ENCODE measurements at regions not wholly inside any gene's neighbourhood (a gene's known extent, or its start where the extent isn't known, plus 50 kb on each side); places are given as distances from the start of the nearest gene placed in this dataset.

DNA sequence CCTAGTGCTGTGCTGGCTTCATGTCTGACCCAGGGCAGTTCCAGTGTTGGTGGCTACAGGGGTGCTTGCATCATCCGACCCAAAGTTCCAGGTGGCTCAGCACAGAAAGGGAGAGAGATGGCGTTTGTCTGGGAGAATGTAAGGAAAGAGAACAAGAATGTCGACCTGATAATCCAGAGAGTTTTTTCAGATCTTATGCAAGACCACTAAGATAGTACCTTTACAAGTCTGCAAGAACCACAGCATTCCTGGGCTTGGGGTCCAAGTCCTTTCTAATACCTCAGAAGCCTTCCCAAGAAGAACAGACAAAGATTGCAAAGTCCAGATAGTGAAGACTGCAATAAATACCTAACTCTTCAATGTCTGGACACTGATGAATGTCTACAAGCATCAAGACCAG lies 363.0 kb upstream of the TOM1L1 start:
- Histone ChIP-seq H3K4me1 (no peaks in the 10 kb centered on the region), H3K4me3 (no peak overlapping the region), H3K27ac (no peak overlapping the region), H3K36me3 (no peaks in the 10 kb centered on the region), H3K9me3 (no peaks in the 10 kb centered on the region), H3K27me3 (no peaks in the 10 kb centered on the region)
- WGBS, 2 donors: 83 to 84% methylated on average over 3 of the region's 3 CpGs
- TF ChIP-seq, protein P1, sequence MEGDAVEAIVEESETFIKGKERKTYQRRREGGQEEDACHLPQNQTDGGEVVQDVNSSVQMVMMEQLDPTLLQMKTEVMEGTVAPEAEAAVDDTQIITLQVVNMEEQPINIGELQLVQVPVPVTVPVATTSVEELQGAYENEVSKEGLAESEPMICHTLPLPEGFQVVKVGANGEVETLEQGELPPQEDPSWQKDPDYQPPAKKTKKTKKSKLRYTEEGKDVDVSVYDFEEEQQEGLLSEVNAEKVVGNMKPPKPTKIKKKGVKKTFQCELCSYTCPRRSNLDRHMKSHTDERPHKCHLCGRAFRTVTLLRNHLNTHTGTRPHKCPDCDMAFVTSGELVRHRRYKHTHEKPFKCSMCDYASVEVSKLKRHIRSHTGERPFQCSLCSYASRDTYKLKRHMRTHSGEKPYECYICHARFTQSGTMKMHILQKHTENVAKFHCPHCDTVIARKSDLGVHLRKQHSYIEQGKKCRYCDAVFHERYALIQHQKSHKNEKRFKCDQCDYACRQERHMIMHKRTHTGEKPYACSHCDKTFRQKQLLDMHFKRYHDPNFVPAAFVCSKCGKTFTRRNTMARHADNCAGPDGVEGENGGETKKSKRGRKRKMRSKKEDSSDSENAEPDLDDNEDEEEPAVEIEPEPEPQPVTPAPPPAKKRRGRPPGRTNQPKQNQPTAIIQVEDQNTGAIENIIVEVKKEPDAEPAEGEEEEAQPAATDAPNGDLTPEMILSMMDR (IDR thresholded peaks at IDR 0.05): no peak
- no peak for TF ChIP-seq POLR2A (IDR thresholded peaks at IDR 0.05)
- TF ChIP-seq EP300 (IDR thresholded peaks at IDR 0.05): no peak
- no peak for DNase-seq (ENCODE audit: low spot score in 2 of 2)

DNA sequence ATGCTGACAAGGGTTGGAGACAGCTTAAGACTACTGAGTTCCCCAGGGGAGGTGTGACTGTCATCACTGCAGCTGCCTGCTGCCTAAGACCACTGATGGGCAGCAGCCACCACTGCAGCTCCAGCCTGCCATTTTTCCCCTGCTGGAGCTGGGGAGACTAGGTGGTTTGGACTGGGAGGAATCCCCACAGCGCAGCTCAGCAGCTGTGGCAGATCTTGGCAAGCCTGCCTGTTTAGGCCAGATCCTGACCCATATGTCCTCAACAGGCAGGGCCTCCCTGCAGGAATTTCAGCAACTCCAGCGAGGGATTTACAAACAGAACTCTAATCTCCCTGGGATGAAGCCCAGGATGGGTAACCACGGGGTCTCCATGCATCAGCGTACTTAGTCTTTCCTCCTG lies 356.4 kb upstream of the TOM1L1 start:
- no peak overlapping the region for H3K27ac ChIP-seq
- TF ChIP-seq, protein P1 (IDR thresholded peaks at IDR 0.05): no peak
- no peak for TF ChIP-seq EP300 (IDR thresholded peaks at IDR 0.05)
- no peak for TF ChIP-seq POLR2A (IDR thresholded peaks at IDR 0.05)

DNA sequence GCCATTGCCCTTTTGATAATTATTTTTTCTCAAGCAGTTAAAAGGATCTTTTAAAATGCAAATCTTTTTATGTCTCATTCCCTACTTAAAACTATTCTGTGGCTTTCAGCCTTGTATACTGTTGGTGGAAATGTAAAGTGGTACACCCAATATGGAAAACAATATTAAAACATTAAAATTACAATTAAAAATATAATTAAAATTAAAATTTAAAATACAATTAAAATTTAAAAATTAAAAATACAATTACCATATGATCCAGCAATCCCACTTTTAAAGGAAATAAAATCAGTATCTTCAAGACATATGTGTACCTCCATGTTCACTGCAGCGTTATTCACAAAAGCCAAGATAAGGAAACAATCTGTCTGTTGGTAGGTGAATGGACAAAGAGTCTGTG lies 340.8 kb upstream of the TOM1L1 start:
- TF ChIP-seq EP300 (IDR thresholded peaks at IDR 0.05) (no peak), POLR2A (IDR thresholded peaks at IDR 0.05) (no peak)
- TF ChIP-seq, protein P1 (IDR thresholded peaks at IDR 0.05): no peak
- peaks cover 0 to 5% (median 0%) of the 10 kb centered on the region in 4 donors for H3K9me3 ChIP-seq
- H3K4me1 ChIP-seq: no peaks in the 10 kb centered on the region
- no peaks in the 10 kb centered on the region for H3K27me3 ChIP-seq
- H3K4me3 ChIP-seq: no peak overlapping the region
- WGBS, 2 donors: 89 to 94% methylated on average over 1 of the region's 1 CpG
- no peak overlapping the region for H3K27ac ChIP-seq
- no peaks in the 10 kb centered on the region for H3K36me3 ChIP-seq
- no peak for DNase-seq (ENCODE audit: low spot score in 2 of 2)

More for the DNA sequence above, 356.4 kb upstream of the TOM1L1 start:
- Histone ChIP-seq H3K4me1 (no peaks in the 10 kb centered on the region), H3K9me3 (no peaks in the 10 kb centered on the region), H3K36me3 (no peaks in the 10 kb centered on the region), H3K27me3 (no peaks in the 10 kb centered on the region), H3K4me3 (no peak overlapping the region)
- 69 to 81% methylated on average over 2 to 4 of the region's 4 CpGs for WGBS, 2 donors
- DNase-seq (ENCODE audit: low spot score in 2 of 2): no peak

DNA sequence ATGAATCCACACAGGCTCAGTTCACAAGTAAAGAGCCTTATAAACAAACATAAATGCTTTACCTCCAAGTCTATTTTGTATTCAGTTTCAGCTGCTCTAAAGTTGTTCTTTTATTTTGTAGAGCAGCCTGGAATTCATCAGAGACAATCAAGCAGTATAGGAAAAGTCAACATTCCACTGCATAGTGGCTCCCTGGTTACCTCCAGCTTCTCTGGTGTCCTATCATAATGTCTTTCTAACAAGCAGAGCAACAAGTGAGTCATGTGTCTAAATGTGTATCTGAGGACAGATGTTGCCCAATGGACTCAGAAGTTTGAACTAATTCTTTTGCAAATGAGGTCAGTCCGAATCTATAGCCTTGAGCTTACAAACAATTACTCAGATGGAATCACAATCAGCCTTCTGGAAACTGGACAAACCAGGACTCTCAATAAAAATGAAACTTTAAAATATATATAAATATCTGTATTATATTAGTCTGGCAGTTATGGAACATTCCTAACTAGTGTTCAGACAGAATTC lies 292.0 kb upstream of the TOM1L1 start:
- Histone ChIP-seq H3K4me3 (no peak overlapping the region), H3K9me3 (peaks cover 0 to 37% (median 4%) of the 10 kb centered on the region in 4 donors), H3K36me3 (no peaks in the 10 kb centered on the region), H3K27me3 (no peaks in the 10 kb centered on the region), H3K4me1 (no peaks in the 10 kb centered on the region), H3K27ac (no peak overlapping the region)
- DNase-seq (ENCODE audit: low spot score in 2 of 2): no peak
- WGBS, 2 donors: 60 to 77% methylated on average over 1 of the region's 1 CpG
- TF ChIP-seq, protein P1 (IDR thresholded peaks at IDR 0.05): no peak
- TF ChIP-seq EP300 (IDR thresholded peaks at IDR 0.05) (no peak), POLR2A (IDR thresholded peaks at IDR 0.05) (no peak)

DNA sequence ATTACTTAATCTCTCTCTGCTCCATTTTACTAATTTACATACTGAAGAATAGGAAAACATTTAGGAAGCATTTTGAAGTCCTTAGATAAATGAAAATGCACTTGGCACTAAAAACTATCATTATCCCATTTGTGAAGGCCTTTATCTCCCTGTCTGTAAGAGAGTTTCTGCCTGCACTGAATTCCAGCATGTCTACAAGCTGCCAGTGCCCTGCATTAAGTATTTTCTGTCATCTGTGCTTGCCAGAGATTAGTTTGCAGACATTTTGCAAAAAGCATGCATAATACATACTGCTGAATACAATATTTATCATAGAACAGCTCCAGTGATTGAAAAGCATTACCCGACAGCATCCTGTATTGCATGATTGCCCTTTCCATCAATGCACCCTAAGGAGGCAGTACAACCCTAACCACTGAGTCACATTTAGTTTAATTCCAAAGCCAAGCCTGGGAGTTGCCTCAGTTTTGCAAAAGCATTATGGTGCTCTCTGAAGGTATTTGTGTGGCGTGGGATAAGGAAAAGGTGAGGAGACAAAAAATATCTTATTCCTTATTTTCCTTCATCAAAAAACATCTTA lies 280.2 kb upstream of the TOM1L1 start:
- no peaks in the 10 kb centered on the region for H3K36me3 ChIP-seq
- 89 to 90% methylated on average over 2 of the region's 2 CpGs for WGBS, 2 donors
- H3K4me3 ChIP-seq: no peak overlapping the region
- TF ChIP-seq EP300 (IDR thresholded peaks at IDR 0.05): no peak
- no peak for DNase-seq (ENCODE audit: low spot score in 2 of 2)
- no peak overlapping the region for H3K27ac ChIP-seq
- no peaks in the 10 kb centered on the region for H3K27me3 ChIP-seq
- H3K4me1 ChIP-seq: no peaks in the 10 kb centered on the region
- H3K9me3 ChIP-seq: peaks cover 0 to 9% (median 0%) of the 10 kb centered on the region in 4 donors
